SK-N-SH (cell line): ENCODE measurements at regions not wholly inside any gene's neighbourhood (a gene's known extent, or its start where the extent isn't known, plus 50 kb on each side); places are given as distances from the start of the nearest gene placed in this dataset.

Experiments
- CTCF ChIA-PET: fragments of 300-600, 350-600 bp; formaldehyde crosslinking; extraction: SDS; loops from one replicate; lab custom pipeline; 2021; lab: Yijun Ruan, JAX
- POLR2A ChIA-PET: fragments of 350-600 bp; sonication (Branson Sonifier 250); formaldehyde crosslinking; extraction: SDS; loops from one replicate; lab custom pipeline; 2020; ENCODE audit warnings: antibody characterized with exemption, inconsistent platforms; lab: Yijun Ruan, JAX
- DNase-seq: peaks from one replicate; pipeline ENCODE4 v3.0.0; 2012
- H2AFZ ChIP-seq: fragments of 200-600 bp; sonication (generic); 2 replicates; pipeline ENCODE4 v1.8.1; 2016; ENCODE audit warnings: antibody characterized with exemption, mild to moderate bottlenecking, low read depth
- H3F3A ChIP-seq: fragments of 200-600 bp; sonication (generic); replicated peaks from 2 replicates; pipeline ENCODE3; 2016; ENCODE audit warnings: antibody characterized with exemption, mild to moderate bottlenecking; ENCODE audit not compliant: insufficient read depth
- H3K27ac ChIP-seq, 2 experiments: fragments of 200-500 bp in 1 of 2; fragments of 200-600 bp in 1 of 2; sonication (Bioruptor generic) in 1 of 2; sonication (generic), shearing (Covaris generic) in 1 of 2; 2 replicates each; pipeline versions ENCODE4 v1.5.1 to v1.6.1; 2014 to 2016; ENCODE audit warnings: low read depth in 2 of 2, inconsistent platforms in 1 of 2, low read length in 1 of 2, mild to moderate bottlenecking in 1 of 2, mixed read lengths in 1 of 2
- H3K27me3 ChIP-seq: fragments of 200-600 bp; sonication (generic), shearing (Covaris generic); 2 replicates; pipeline ENCODE4 v1.6.1; 2016; ENCODE audit warnings: mixed run types; ENCODE audit not compliant: insufficient read depth
- H3K36me3 ChIP-seq, 2 experiments: fragments of 200-500 bp in 1 of 2; fragments of 200-600 bp in 1 of 2; sonication (Bioruptor generic) in 1 of 2; sonication (generic) in 1 of 2; replicated peaks in 1 of 2; 2 replicates each; pipeline versions ENCODE3 to v1.5.1; 2014 to 2016; ENCODE audit warnings: low read length in 1 of 2, mild to moderate bottlenecking in 1 of 2; ENCODE audit not compliant: insufficient read depth in 2 of 2, control insufficient read depth in 1 of 2
- H3K4me1 ChIP-seq, 2 experiments: fragments of 200-500 bp in 1 of 2; fragments of 200-600 bp in 1 of 2; sonication (Bioruptor generic) in 1 of 2; sonication (generic), shearing (Covaris generic) in 1 of 2; 2 replicates each; pipeline versions ENCODE4 v1.5.1 to v1.6.1; 2014 to 2016; ENCODE audit warnings: low read depth in 1 of 2, low read length in 1 of 2, mixed run types in 1 of 2; ENCODE audit not compliant: insufficient read depth in 2 of 2, control insufficient read depth in 1 of 2
- H3K4me2 ChIP-seq: fragments of 200-600 bp; sonication (generic), shearing (Covaris generic); 2 replicates; pipeline ENCODE4 v1.6.1; 2017; ENCODE audit warnings: mixed run types
- H3K4me3 ChIP-seq, 2 experiments: fragments of 200-500 bp in 1 of 2; fragments of 200-600 bp in 1 of 2; sonication (Bioruptor generic) in 1 of 2; sonication (generic), shearing (Covaris generic) in 1 of 2; 2 replicates each; pipeline versions ENCODE4 v1.5.1 to v1.8.1; 2014 to 2016; ENCODE audit warnings: low read depth in 2 of 2, inconsistent platforms in 1 of 2, low read length in 1 of 2, mild to moderate bottlenecking in 1 of 2, mixed read lengths in 1 of 2, moderate library complexity in 1 of 2
- H3K79me2 ChIP-seq: fragments of 200-600 bp; sonication (generic); 2 replicates; pipeline ENCODE4 v1.8.1; 2017; ENCODE audit warnings: mild to moderate bottlenecking; ENCODE audit not compliant: insufficient read depth
- H3K9ac ChIP-seq: fragments of 200-600 bp; sonication (generic); 2 replicates; pipeline ENCODE4 v1.6.1; 2017; ENCODE audit warnings: mixed run types
- H3K9me2 ChIP-seq: fragments of 200-600 bp; sonication (generic); 2 replicates; pipeline ENCODE4 v1.6.1; 2017; ENCODE audit warnings: mixed run types
- H3K9me3 ChIP-seq: fragments of 200-600 bp; sonication (generic); 2 replicates; pipeline ENCODE4 v1.6.1; 2017; ENCODE audit warnings: mixed run types, mild to moderate bottlenecking, moderate library complexity
- H4K20me1 ChIP-seq: fragments of 200-600 bp; sonication (generic); 2 replicates; pipeline ENCODE4 v1.6.1; 2017; ENCODE audit warnings: mild to moderate bottlenecking, mixed run types; ENCODE audit not compliant: insufficient read depth
- EP300 ChIP-seq, 2 experiments: IDR thresholded peaks; 2 replicates each; pipeline versions ENCODE4 v1.4.0 to v1.6.1; 2012; ENCODE audit warnings: borderline replicate concordance in 1 of 2, low read depth in 1 of 2, low read length in 1 of 2
- MAX ChIP-seq: IDR thresholded peaks from 2 replicates; pipeline ENCODE4 v1.4.0; 2012; ENCODE audit warnings: low read depth
- MXI1 ChIP-seq: IDR thresholded peaks from 2 replicates; pipeline ENCODE4 v1.6.1; 2012; ENCODE audit warnings: mild to moderate bottlenecking, low read depth, low read length, improper control_type of control experiment
- NFIC ChIP-seq: IDR thresholded peaks from 2 replicates; pipeline ENCODE4 v1.4.0; 2012; ENCODE audit warnings: borderline replicate concordance
- NRF1 ChIP-seq: IDR thresholded peaks from 2 replicates; pipeline ENCODE4 v1.6.1; 2012; ENCODE audit warnings: low read depth, mild to moderate bottlenecking, low read length
- RCOR1 ChIP-seq: fragments of 150-350 bp; IDR thresholded peaks from 2 replicates; pipeline ENCODE4 v1.6.1; 2017; ENCODE audit warnings: antibody characterized with exemption, low read length
- REST ChIP-seq: IDR thresholded peaks from 2 replicates; pipeline ENCODE4 v1.6.1; 2012; ENCODE audit warnings: mild to moderate bottlenecking, low read depth, low read length, moderate library complexity
- RFX5 ChIP-seq: IDR thresholded peaks from 2 replicates; pipeline ENCODE4 v1.6.1; 2012; ENCODE audit warnings: mild to moderate bottlenecking, improper control_type of control experiment, low read length
- RXRA ChIP-seq: IDR thresholded peaks from 2 replicates; pipeline ENCODE4 v1.4.0; 2012; ENCODE audit warnings: low read depth, mild to moderate bottlenecking, borderline replicate concordance
- SMC3 ChIP-seq: IDR thresholded peaks from 2 replicates; pipeline ENCODE4 v1.6.1; 2012; ENCODE audit warnings: low read depth, low read length, improper control_type of control experiment
- TCF12 ChIP-seq: IDR thresholded peaks from 2 replicates; pipeline ENCODE4 v1.4.0; 2012
- TEAD4 ChIP-seq: IDR thresholded peaks from 2 replicates; pipeline ENCODE4 v1.4.0; 2012; ENCODE audit warnings: mild to moderate bottlenecking, borderline replicate concordance; ENCODE audit not compliant: insufficient read depth
- USF1 ChIP-seq: IDR thresholded peaks from 2 replicates; pipeline ENCODE4 v1.4.0; 2012; ENCODE audit warnings: low read depth, borderline replicate concordance
- YY1 ChIP-seq: IDR thresholded peaks from 2 replicates; pipeline ENCODE4 v1.4.0; 2012; ENCODE audit warnings: low read depth, mild to moderate bottlenecking
- WGBS: methylation state at CpG from one replicate; pipeline ENCODE4 v1.1.6; 2017; ENCODE audit warnings: low lambda C conversion rate; 5-methylcytosine and 5-hydroxymethylcytosine counted together

GRCh38 chr2:109065391-109065734 lies 63.6 kb upstream of the SH3RF3 start:
- H3K79me2 ChIP-seq: no peaks in the 10 kb centered on the region
- H2AFZ ChIP-seq: no peak overlapping the region
- H3K36me3 ChIP-seq: no peaks in the 10 kb centered on the region
- H3K27ac ChIP-seq: no peak overlapping the region
- ChIA-PET CTCF (interaction anchor here (0.9 kb wide), 1 partner anchor 445 kb away, joined by 3 read pairs; no protein-coding TSS in a partner anchor), POLR2A (no interaction called here)
- no peak for DNase-seq
- H3K4me2 ChIP-seq: no peak overlapping the region
- H3K9me2 ChIP-seq: no peaks in the 10 kb centered on the region
- no peaks in the 10 kb centered on the region for H4K20me1 ChIP-seq
- peaks cover 0 to 4% of the 10 kb centered on the region in 2 experiments; a peak in 1 of 4 replicates for H3K4me1 ChIP-seq
- H3K4me3 ChIP-seq: no peak overlapping the region
- 75% methylated on average over 7 of the region's 7 CpGs for WGBS
- no peaks in the 10 kb centered on the region for H3F3A ChIP-seq
- TF ChIP-seq USF1 (no peak), MXI1 (no peak), RXRA (no peak), NRF1 (no peak), TCF12 (no peak), EP300 (IDR thresholded peaks at IDR 0.05; ENCODE audit: borderline replicate concordance in 1 of 2, low read depth in 1 of 2, low read length in 1 of 2) (no peak), MAX (no peak), YY1 (no peak), REST (no peak), NFIC (no peak), TEAD4 (no peak), RCOR1 (no peak), SMC3 (no peak), RFX5 (no peak)
- peaks cover 5% of the 10 kb centered on the region; the same call in 1 of the 2 replicates for H3K27me3 ChIP-seq
- H3K9ac ChIP-seq: no peak overlapping the region
- H3K9me3 ChIP-seq: no peaks in the 10 kb centered on the region
